GM12892 (cell line): ENCODE measurements at regions not wholly inside any gene's neighbourhood (a gene's known extent, or its start where the extent isn't known, plus 50 kb on each side); places are given as distances from the start of the nearest gene placed in this dataset.

Experiments
- POLR2A ChIP-seq: IDR thresholded peaks from 2 replicates; pipeline ENCODE4 v1.6.1; 2011; ENCODE audit warnings: low read depth, low read length, control low read depth
- POLR2AphosphoS5 ChIP-seq: IDR thresholded peaks from 2 replicates; pipeline ENCODE4 v1.6.1; 2011; ENCODE audit warnings: low read depth, low read length, control low read depth
- TAF1 ChIP-seq: IDR thresholded peaks from 2 replicates; pipeline ENCODE4 v1.6.1; 2011; ENCODE audit warnings: low read depth, mild to moderate bottlenecking, control low read depth, low read length, borderline replicate concordance

- TF ChIP-seq POLR2A (no peak), POLR2AphosphoS5 (no peak), TAF1 (no peak)
Measured at GRCh38 chr13:99062593-99062992, 84.7 kb upstream of the DOCK9 start.
